Kidney tubule cell (primary cell): ENCODE measurements at regions not wholly inside any gene's neighbourhood (a gene's known extent, or its start where the extent isn't known, plus 50 kb on each side); places are given as distances from the start of the nearest gene placed in this dataset.
A peak's percentile ranks its signal among the peaks of the same experiment; 100 is the strongest.
"Not testable (repeated sequence)": the region's sequence is repeated elsewhere in the genome, so short reads cannot be mapped to it uniquely, and the experiment has no call there.

Source experiments
- DNase-seq: peaks from one replicate; pipeline ENCODE4 v3.0.0-alpha.2; 2018; ENCODE audit warnings: low spot score

GRCh38 chr4:169894767-169895166, 131.4 kb downstream of the MFAP3L start:
- DNase-seq, result not testable (repeated sequence)

- no peak for DNase-seq
These were observed 128.1 kb upstream of the HPF1 start for GRCh38 chr4:169885893-169886292.

DNA sequence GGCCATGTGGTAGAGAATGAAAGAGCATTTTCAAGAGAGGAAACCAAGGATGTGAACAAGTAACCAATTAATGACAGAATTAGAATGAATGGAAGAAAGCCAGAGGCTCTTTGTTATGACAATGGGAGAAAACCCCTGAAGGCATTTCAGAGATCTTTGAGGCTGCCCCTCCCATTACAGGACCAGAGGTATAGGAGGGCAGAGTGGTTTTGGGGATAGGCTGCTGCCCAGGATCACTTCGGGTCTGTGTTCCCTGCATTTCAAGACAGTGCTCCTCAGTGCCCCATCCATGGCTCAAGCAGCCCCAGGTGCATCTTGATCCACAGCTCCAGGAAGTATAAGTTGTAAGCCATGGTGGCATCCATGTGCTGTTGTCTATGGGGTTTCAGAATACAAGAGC, 124.0 kb upstream of the HPF1 start:
- DNase-seq, result no peak

DNA sequence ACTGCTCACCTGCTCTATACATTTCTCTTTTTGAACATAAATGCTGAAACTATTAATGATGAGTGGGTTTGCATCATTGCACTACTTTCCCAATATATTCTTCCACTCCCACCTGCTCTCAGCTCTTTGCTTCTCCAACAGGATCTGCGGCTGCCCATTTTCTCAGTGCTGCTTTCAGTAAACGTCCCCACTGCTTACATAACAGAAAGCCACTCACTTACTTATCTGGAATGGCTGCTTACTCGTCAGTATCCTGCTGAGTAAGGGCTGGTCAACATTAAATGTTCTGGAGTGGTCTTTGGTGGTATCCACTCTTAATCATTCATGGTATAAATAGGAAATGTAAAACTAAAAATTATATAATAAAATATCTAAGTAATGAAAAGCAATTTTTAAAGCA, 112.8 kb upstream of the HPF1 start:
- DNase-seq, result no peak

- DNase-seq, result peak; percentile 18
These were observed 111.7 kb upstream of the HPF1 start for GRCh38 chr4:169869490-169869889.

DNA sequence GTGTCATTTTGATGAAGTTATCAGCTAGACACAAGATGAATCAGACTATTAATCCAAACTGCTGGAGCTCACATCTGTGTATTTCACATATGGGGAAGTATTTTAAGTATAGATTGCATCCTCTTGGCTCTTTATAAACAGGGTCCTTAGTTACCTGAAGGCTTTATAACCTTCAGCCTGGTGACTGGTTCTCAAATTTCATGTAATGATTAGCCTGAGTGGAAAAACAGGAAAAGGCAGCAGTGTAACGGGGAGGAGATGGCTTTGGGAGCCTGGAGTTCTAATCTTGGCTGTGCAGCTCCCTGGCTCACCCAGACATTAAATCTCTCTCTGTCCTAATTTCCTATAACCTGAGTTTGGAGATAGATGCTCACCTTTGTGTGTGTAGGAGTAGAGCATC, 103.8 kb upstream of the HPF1 start:
- peak; percentile 48 for DNase-seq

- no peak for DNase-seq
These were observed 101.8 kb upstream of the HPF1 start for GRCh38 chr4:169859366-169860216.

GRCh38 chr4:169854090-169854489, 96.3 kb upstream of the HPF1 start:
- peak; percentile 46 for DNase-seq

- no peak for DNase-seq
These were observed 94.7 kb upstream of the HPF1 start for GRCh38 chr4:169852481-169852880.

DNA sequence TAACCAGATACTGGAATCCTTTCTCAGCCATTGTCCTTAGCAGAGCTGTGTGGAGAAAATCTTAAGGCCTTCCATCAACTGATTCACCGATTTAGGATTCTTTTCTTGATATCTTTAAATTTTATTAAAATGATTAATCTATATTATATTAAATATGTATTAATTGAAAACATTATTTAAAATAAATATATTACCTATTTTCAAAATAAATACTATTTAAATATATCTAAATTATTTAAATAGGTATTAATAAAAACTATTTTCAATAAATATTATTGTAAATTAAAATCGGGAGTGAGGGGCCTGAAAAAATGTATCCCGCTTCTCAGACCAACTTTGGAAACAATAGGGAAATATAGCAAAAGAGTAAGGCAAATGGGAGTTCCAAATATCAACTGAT, 94.0 kb upstream of the HPF1 start:
- no peak for DNase-seq

- no peak for DNase-seq
These were observed 91.7 kb upstream of the HPF1 start for GRCh38 chr4:169849456-169849855.

DNA sequence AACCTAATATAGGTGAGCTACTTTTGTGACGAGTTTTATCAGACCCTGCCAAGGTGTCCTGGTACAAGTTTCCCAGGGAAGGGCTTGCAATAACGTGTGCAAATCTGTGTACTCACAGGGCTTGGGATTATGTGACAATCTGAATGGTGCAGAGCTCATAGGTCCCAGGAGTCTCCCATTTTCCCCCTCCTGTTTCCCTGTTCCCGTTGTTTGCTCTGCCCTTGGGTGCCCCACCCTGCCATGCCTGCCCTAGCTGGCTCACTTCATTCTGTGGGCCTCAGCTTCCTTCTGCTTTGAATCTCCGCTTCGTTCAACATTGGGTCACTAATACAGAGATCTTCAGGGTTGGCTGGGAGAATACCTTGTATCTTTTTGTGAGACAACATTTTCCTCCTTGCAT, 90.3 kb upstream of the HPF1 start:
- no peak for DNase-seq

DNA sequence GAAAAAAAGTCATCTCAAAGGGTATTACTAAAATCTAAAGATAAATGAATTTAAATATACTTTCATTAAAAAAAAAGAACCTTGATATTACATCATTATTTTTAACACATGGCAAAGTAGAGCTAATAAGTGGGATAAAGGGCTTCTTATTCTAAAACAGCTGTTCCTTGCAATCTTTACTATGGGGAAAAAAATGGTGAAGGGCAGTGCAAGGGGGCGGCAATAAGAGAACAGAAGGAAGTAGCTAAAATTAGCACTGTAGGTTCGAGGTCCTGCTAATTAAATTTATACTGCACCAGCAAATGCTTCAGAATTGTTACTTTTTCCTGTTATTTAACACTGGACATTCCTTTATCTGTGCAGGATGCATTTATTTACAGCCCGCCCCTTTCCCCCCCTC, 89.4 kb upstream of the HPF1 start:
- no peak for DNase-seq

DNA sequence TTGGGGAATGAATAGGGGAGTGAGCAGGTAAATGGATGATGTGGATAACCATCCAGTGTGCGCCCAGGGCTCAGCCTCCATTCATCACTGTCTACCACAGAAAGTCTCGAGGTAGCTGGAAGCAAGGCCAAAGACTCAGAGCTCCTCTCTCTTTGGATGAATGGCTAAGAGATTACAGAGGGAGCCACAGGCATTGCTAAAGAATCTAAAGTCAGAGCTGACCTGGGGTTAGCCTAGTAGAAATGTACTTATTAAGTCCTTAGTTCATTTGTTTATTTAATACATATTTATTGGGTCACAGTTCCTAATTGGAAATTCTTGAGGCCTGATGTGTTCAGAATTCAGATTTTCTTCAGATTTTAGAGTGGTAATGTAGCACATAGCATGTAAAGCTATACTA, 88.7 kb upstream of the HPF1 start:
- peak; percentile 29 for DNase-seq

- peak; percentile 26 for DNase-seq
These were observed 84.0 kb upstream of the HPF1 start for GRCh38 chr4:169841776-169842175.

DNA sequence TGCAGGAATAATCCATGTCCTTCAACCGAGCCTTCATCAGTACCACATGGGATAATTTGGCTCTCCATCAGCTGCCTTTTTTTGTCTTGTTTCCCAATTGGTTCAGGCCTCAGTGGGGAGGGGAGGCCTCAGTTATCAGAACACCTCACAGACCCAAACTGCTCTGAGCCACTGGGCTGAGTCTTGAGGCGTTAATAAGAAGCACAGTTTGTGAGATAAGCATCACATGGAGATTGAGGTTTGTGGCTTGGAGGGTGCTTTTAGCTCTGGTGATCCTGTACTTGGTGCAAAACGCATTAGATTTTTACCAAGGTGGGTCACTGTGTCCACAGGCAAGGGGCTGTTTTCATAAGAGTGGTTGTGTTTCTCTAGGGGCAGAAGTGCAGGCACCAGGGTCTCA, 82.8 kb upstream of the HPF1 start:
- no peak for DNase-seq

DNA sequence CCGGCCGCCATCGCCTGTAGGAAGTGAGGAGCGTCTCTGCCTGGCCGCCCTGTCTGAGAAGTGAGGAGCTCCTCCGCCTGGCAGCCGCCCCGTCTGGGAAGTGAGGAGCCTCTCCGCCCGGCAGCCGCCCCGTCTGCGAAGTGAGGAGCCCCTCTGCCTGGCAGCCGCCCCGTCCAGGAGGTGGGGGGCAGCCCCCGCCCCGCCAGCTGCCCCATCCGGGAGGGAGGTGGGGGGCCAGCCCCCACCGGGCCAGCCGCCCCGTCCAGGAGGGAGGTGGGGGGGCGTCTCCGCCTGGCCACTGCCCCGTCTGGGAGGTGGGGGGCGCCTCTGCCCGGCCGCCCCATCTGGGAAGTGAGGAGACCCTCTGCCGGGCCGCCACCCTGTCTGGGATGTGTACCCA, 70.6 kb upstream of the HPF1 start:
- not testable (repeated sequence) for DNase-seq

GRCh38 chr4:169826634-169827187, 69.0 kb upstream of the HPF1 start:
- DNase-seq, result no peak

- peak; percentile 68 for DNase-seq
These were observed 65.9 kb upstream of the HPF1 start for GRCh38 chr4:169823685-169824084.

DNA sequence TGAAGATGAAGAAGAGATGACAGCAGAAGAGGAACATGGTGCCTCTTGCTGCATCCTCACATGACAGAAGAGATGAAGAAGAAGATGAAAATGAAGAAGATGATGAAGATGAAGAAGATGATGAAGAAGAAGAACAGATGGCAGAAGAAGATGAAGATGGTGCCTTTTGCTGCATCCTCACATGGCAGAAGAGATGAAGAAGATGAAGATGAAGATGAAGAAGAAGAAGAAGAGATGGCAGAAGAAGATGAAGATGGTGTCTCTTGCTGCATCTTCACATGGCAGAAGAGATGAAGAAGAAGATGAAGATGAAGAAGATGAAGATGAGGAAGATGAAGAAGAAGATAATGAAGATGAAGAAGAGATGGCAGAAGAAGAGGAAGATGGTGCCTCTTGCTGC, 63.7 kb upstream of the HPF1 start:
- DNase-seq, result no peak

GRCh38 chr4:169818063-169818679, 60.4 kb upstream of the HPF1 start:
- DNase-seq, result no peak

DNA sequence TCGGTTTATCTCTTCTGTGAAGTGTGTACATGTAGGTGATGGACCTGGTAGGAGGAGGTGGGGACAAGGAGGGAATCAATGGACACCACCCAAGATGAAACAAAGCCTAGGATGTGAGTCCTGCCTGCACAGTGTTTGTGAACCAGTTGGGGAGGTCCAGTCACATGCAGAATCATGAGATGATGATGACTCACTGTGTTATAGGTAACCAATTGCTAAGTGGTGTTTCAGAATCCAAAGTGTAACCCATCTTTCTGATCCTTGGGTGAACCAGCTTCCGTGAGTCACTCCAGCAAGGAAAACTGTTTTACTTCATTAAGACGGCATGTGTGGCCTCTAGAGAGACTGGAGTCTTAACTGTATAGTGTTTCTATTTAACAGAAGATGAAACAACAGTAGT, 57.9 kb upstream of the HPF1 start:
- peak; percentile 98 for DNase-seq

- DNase-seq, result no peak
These were observed 53.7 kb upstream of the HPF1 start for GRCh38 chr4:169811476-169811875.
